GM12878 (cell line): ENCODE measurements at regions not wholly inside any gene's neighbourhood (a gene's known extent, or its start where the extent isn't known, plus 50 kb on each side); places are given as distances from the start of the nearest gene placed in this dataset.

Experiments used
- BHLHE40 ChIP-seq, 2 experiments: fragments of 450-650 bp in 1 of 2; IDR thresholded peaks; 2 replicates each; pipeline ENCODE4 v1.6.1; 2011 to 2017; ENCODE audit warnings: low read depth in 2 of 2, borderline replicate concordance in 1 of 2, improper control_type of control experiment in 1 of 2, low read length in 1 of 2, mild to moderate bottlenecking in 1 of 2
- CBFB ChIP-seq: IDR thresholded peaks from 2 replicates; pipeline ENCODE4 v1.6.1; 2016; ENCODE audit warnings: antibody characterized with exemption, low read depth
- CHD4 ChIP-seq: fragments of 200-600 bp; sonication (generic); IDR thresholded peaks from 2 replicates; pipeline ENCODE4 v1.6.1; 2016; ENCODE audit warnings: mild to moderate bottlenecking
- CREM ChIP-seq: IDR thresholded peaks from 2 replicates; pipeline ENCODE4 v1.6.1; 2014; ENCODE audit warnings: antibody characterized with exemption, low read depth
- PAX5 ChIP-seq: IDR thresholded peaks from 2 replicates; pipeline ENCODE4 v1.6.1; 2011; ENCODE audit warnings: low read depth, low read length, borderline replicate concordance
- POLR2AphosphoS2 ChIP-seq: IDR thresholded peaks from 2 replicates; pipeline ENCODE4 v1.6.1; 2011; ENCODE audit warnings: low read depth, mild to moderate bottlenecking, low read length, improper control_type of control experiment, moderate library complexity
- PRDM15 ChIP-seq: fragments of 450-650 bp; formaldehyde crosslinking; IDR thresholded peaks from 2 replicates; pipeline ENCODE4 v1.4.0; 2020; ENCODE audit warnings: mild to moderate bottlenecking, moderate library complexity
- RBBP5 ChIP-seq: fragments of 200-600 bp; sonication (generic); conservative IDR thresholded peaks from 2 replicates; pipeline ENCODE4 v1.6.1; 2016
- REST ChIP-seq: IDR thresholded peaks from 2 replicates; pipeline ENCODE4 v1.6.1; 2012; ENCODE audit warnings: mild to moderate bottlenecking, low read depth, low read length
- SPI1 ChIP-seq: IDR thresholded peaks from 2 replicates; pipeline ENCODE4 v1.6.1; 2011; ENCODE audit warnings: low read depth, mild to moderate bottlenecking, low read length, moderate library complexity, borderline replicate concordance; ENCODE audit not compliant: insufficient read depth
- USF1 ChIP-seq: IDR thresholded peaks from 2 replicates; pipeline ENCODE4 v1.6.1; 2011; ENCODE audit warnings: borderline replicate concordance, low read depth, mild to moderate bottlenecking, moderate library complexity, mixed read lengths, low read length; ENCODE audit not compliant: insufficient read depth; ENCODE audit errors: extremely low read length
- ZNF592 ChIP-seq: fragments of 450-650 bp; IDR thresholded peaks from 2 replicates; pipeline ENCODE4 v1.6.1; 2017; ENCODE audit warnings: mild to moderate bottlenecking, moderate library complexity

- TF ChIP-seq REST (no peak), USF1 (no peak), CBFB (no peak), CHD4 (no peak), BHLHE40 (IDR thresholded peaks at IDR 0.05; ENCODE audit: borderline replicate concordance in 1 of 2, low read depth in 2 of 2, low read length in 1 of 2) (no peak), PAX5 (no peak), POLR2AphosphoS2 (no peak), RBBP5 (no peak), SPI1 (no peak), PRDM15 (CRISPR knock-in tag) (no peak), CREM (no peak), ZNF592 (no peak)
These were observed 58.8 kb upstream of the SLC24A4 start (continued) for GRCh38 chr14:92264195-92264594.
